H9 (cell line): ENCODE measurements at regions not wholly inside any gene's neighbourhood (a gene's known extent, or its start where the extent isn't known, plus 50 kb on each side); places are given as distances from the start of the nearest gene placed in this dataset.

Source experiments
- DNase-seq: peaks from one replicate; pipeline ENCODE4 v3.0.0-alpha.2; 2017
- H2AFZ ChIP-seq: one replicate; pipeline ENCODE4 v1.6.1; 2013; ENCODE audit warnings: mild to moderate bottlenecking, low read length, control low read depth, moderate library complexity
- H2AK5ac ChIP-seq: 2 replicates; pipeline ENCODE4 v1.6.1; 2013; ENCODE audit warnings: low read length, control low read depth, mixed read lengths; ENCODE audit not compliant: insufficient read length
- H2BK120ac ChIP-seq: one replicate; pipeline ENCODE4 v1.6.1; 2013; ENCODE audit warnings: low read depth, mild to moderate bottlenecking, low read length, control low read depth, inconsistent platforms; ENCODE audit not compliant: poor library complexity, severe bottlenecking
- H2BK12ac ChIP-seq: 2 replicates; pipeline ENCODE4 v1.6.1; 2013; ENCODE audit warnings: low read length, control low read depth, mixed read lengths, low read depth; ENCODE audit not compliant: insufficient read length
- H2BK15ac ChIP-seq: 2 replicates; pipeline ENCODE4 v1.6.1; 2013; ENCODE audit warnings: low read depth, low read length, control low read depth
- H2BK20ac ChIP-seq: one replicate; pipeline ENCODE4 v1.6.1; 2013; ENCODE audit warnings: low read depth, mild to moderate bottlenecking, low read length, control low read depth, inconsistent platforms; ENCODE audit not compliant: poor library complexity, severe bottlenecking
- H2BK5ac ChIP-seq: 2 replicates; pipeline ENCODE4 v1.6.1; 2013; ENCODE audit warnings: low read length, control low read depth, mixed read lengths; ENCODE audit not compliant: insufficient read length
- H3K14ac ChIP-seq: 2 replicates; pipeline ENCODE4 v1.6.1; 2013; ENCODE audit warnings: low read length, control low read depth; ENCODE audit not compliant: insufficient read depth
- H3K18ac ChIP-seq: 2 replicates; pipeline ENCODE4 v1.6.1; 2013; ENCODE audit warnings: low read depth, mild to moderate bottlenecking, mixed read lengths, low read length, control low read depth; ENCODE audit not compliant: insufficient read length
- H3K23ac ChIP-seq: 2 replicates; pipeline ENCODE4 v1.6.1; 2013; ENCODE audit warnings: low read length, control low read depth, mixed read lengths, low read depth; ENCODE audit not compliant: insufficient read length
- H3K23me2 ChIP-seq: 2 replicates; pipeline ENCODE4 v1.6.1; 2013; ENCODE audit warnings: low read depth, mild to moderate bottlenecking, mixed read lengths, low read length, control low read depth; ENCODE audit not compliant: insufficient read length, poor library complexity, severe bottlenecking
- H3K27ac ChIP-seq: 2 replicates; pipeline ENCODE4 v1.5.1; 2013; ENCODE audit warnings: low read length, control low read depth, mixed read lengths, low read depth; ENCODE audit not compliant: insufficient read length
- H3K27me3 ChIP-seq: 2 replicates; pipeline ENCODE4 v1.6.1; 2013; ENCODE audit warnings: low read length, control low read depth, inconsistent platforms; ENCODE audit not compliant: insufficient read depth
- H3K4ac ChIP-seq: 2 replicates; pipeline ENCODE4 v1.6.1; 2013; ENCODE audit warnings: low read depth, mild to moderate bottlenecking, control low read depth, inconsistent platforms, low read length, moderate library complexity
- H3K4me1 ChIP-seq: 2 replicates; pipeline ENCODE4 v1.6.1; 2013; ENCODE audit warnings: low read length, control low read depth, inconsistent platforms; ENCODE audit not compliant: insufficient read depth
- H3K4me2 ChIP-seq: 2 replicates; pipeline ENCODE4 v1.6.1; 2013; ENCODE audit warnings: low read length, control low read depth, mixed read lengths; ENCODE audit not compliant: insufficient read length, insufficient read depth
- H3K56ac ChIP-seq: 2 replicates; pipeline ENCODE4 v1.6.1; 2013; ENCODE audit warnings: low read depth, mild to moderate bottlenecking, mixed read lengths, low read length, control low read depth; ENCODE audit not compliant: insufficient read length
- H3K79me1 ChIP-seq: 2 replicates; pipeline ENCODE4 v1.6.1; 2013; ENCODE audit warnings: low read depth, mild to moderate bottlenecking, moderate library complexity, low read length, control low read depth, inconsistent platforms; ENCODE audit not compliant: insufficient read depth, poor library complexity, severe bottlenecking
- H3K79me2 ChIP-seq: 2 replicates; pipeline ENCODE4 v1.6.1; 2013; ENCODE audit warnings: low read length, control low read depth, inconsistent platforms; ENCODE audit not compliant: insufficient read depth
- H3K9ac ChIP-seq: 2 replicates; pipeline ENCODE4 v1.6.1; 2013; ENCODE audit warnings: low read length, control low read depth, mixed read lengths; ENCODE audit not compliant: insufficient read length; ENCODE audit errors: extremely low read depth
- H3K9me3 ChIP-seq: one replicate; pipeline ENCODE4 v1.6.1; 2013; ENCODE audit warnings: low read depth, low read length, inconsistent platforms; ENCODE audit not compliant: control insufficient read depth
- H3T11ph ChIP-seq: one replicate; pipeline ENCODE4 v1.6.1; 2013; ENCODE audit warnings: mild to moderate bottlenecking, low read length, control low read depth, inconsistent platforms
- H4K20me1 ChIP-seq: one replicate; pipeline ENCODE4 v1.6.1; 2013; ENCODE audit not compliant: control insufficient read depth, insufficient read length, insufficient read depth
- H4K5ac ChIP-seq: 2 replicates; pipeline ENCODE4 v1.6.1; 2013; ENCODE audit warnings: low read depth, mild to moderate bottlenecking, mixed read lengths, low read length, control low read depth; ENCODE audit not compliant: insufficient read length
- H4K8ac ChIP-seq: replicated peaks from 2 replicates; pipeline ENCODE4 v1.6.1; 2013; ENCODE audit warnings: low read length, control low read depth, mixed read lengths, low read depth; ENCODE audit not compliant: insufficient read length
- H4K91ac ChIP-seq: 2 replicates; pipeline ENCODE4 v1.6.1; 2013; ENCODE audit warnings: low read depth, mild to moderate bottlenecking, moderate library complexity, mixed read lengths, low read length, control low read depth; ENCODE audit not compliant: insufficient read length
- H3K27ac Mint-ChIP-seq, 3 experiments: 2 replicates in 2 of 3; 3 replicates in 1 of 3; pipeline ENCODE4 v1.8.0; 2020 to 2021; ENCODE audit warnings: mixed read lengths in 3 of 3, mild to moderate bottlenecking in 1 of 3, moderate library complexity in 1 of 3
- H3K27me3 Mint-ChIP-seq: 2 replicates; pipeline ENCODE4 v1.8.0; 2021; ENCODE audit warnings: low read depth, mild to moderate bottlenecking, moderate library complexity, mixed read lengths
- H3K36me3 Mint-ChIP-seq, 3 experiments: 2 replicates in 2 of 3; 3 replicates in 1 of 3; pipeline ENCODE4 v1.8.0; 2020 to 2021; ENCODE audit warnings: low read depth in 3 of 3, mixed read lengths in 3 of 3; ENCODE audit not compliant: insufficient read depth in 1 of 3
- H3K4me1 Mint-ChIP-seq, 2 experiments: 2 replicates each; pipeline ENCODE4 v1.8.0; 2020; ENCODE audit warnings: mixed read lengths in 2 of 2
- H3K4me3 Mint-ChIP-seq, 2 experiments: 2 replicates in 1 of 2; 3 replicates in 1 of 2; pipeline ENCODE4 v1.8.0; 2020 to 2021; ENCODE audit warnings: mild to moderate bottlenecking in 2 of 2, mixed read lengths in 2 of 2, moderate library complexity in 1 of 2
- H3K9me3 Mint-ChIP-seq, 2 experiments: 2 replicates in 1 of 2; 3 replicates in 1 of 2; pipeline ENCODE4 v1.8.0; 2020; ENCODE audit warnings: mild to moderate bottlenecking in 2 of 2, mixed read lengths in 2 of 2, moderate library complexity in 1 of 2
- WGBS: extraction: QIAGEN DNeasy Blood & Tissue Kit; methylation state at CpG from one replicate; pipeline ENCODE4 v1.1.7; 2013; ENCODE audit warnings: missing lambda C conversion rate, low lambda C conversion rate, mixed read lengths; ENCODE audit not compliant: insufficient read length; ENCODE audit errors: extremely low coverage; 5-methylcytosine and 5-hydroxymethylcytosine counted together
- TF ChIP-seq, protein P1 (sequence below): fragments of 200-600 bp; sonication (generic); conservative IDR thresholded peaks from 3 replicates; pipeline ENCODE4 v1.8.0; 2021; ENCODE audit warnings: antibody characterized with exemption, mild to moderate bottlenecking

DNA sequence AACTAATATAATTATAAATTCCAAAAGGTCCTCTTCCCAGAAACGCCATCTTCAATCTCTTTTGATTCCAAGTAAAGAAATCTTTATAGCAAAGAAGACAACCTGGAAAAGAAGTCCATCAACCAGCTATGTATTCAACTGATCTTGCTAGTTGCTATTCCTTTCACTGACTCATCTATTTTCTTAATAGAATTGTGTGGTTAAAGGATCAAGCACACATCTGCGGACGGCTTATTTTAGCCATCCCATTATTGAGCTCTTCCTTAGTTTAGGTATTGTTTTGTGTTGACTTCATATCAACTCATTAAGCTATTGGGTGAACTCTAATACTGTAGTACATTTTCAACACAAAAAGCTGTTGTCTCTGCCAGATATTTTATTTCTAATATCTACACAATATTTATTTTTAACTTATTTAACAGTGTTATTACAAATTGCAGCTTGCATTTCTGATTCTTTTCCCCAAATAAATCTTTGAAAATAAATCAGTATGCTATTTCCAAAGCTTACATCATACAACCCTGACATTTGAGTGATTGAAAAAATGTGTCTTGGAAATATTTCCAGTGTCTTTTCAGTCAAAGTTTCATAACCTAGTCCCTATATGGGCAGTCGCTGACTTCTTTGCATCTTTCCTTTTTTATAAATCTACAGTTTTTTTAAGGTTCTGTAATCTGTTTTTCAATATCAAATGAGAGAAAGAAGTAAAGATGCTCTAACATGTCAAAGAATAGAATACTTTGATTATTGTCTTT lies 158.8 kb upstream of the SPRY2 start:
- no peak overlapping the region for H3K4me3 Mint-ChIP-seq

More for the DNA sequence above, 158.8 kb upstream of the SPRY2 start:
- Histone ChIP-seq H3K79me2 (no peaks in the 10 kb centered on the region), H2BK20ac (no peak overlapping the region), H2BK12ac (no peak overlapping the region), H4K20me1 (no peaks in the 10 kb centered on the region), H2BK15ac (no peak overlapping the region), H3K27ac (no peak overlapping the region), H3K23ac (no peak overlapping the region), H2BK5ac (no peak overlapping the region), H4K91ac (no peak overlapping the region), H2AK5ac (no peak overlapping the region), H3K56ac (no peak overlapping the region), H4K5ac (no peak overlapping the region), H3K9me3 (no peaks in the 10 kb centered on the region), H4K8ac (no peak overlapping the region), H3K18ac (no peak overlapping the region), H3T11ph (no peak overlapping the region), H3K27me3 (no peaks in the 10 kb centered on the region), H3K4me2 (no peak overlapping the region), H3K79me1 (no peaks in the 10 kb centered on the region), H3K14ac (no peak overlapping the region), H3K4ac (no peak overlapping the region), H3K4me1 (no peaks in the 10 kb centered on the region), H2AFZ (no peak overlapping the region), H3K23me2 (no peaks in the 10 kb centered on the region), H2BK120ac (no peak overlapping the region), H3K9ac (no peak overlapping the region)
- no peaks in the 10 kb centered on the region for H3K27me3 Mint-ChIP-seq
- H3K27ac Mint-ChIP-seq = no peak overlapping the region
- no peaks in the 10 kb centered on the region for H3K4me1 Mint-ChIP-seq
- DNase-seq = no peak
- H3K36me3 Mint-ChIP-seq = 0 out of 7 replicates have a peak, but pooled peaks cover 0 to under 1% (median 0%) of the 10 kb centered on the region in 3 experiments
- no peaks in the 10 kb centered on the region for H3K9me3 Mint-ChIP-seq
- WGBS = no CpG with 5 or more reads among the region's 4 CpGs
- TF ChIP-seq, protein P1, sequence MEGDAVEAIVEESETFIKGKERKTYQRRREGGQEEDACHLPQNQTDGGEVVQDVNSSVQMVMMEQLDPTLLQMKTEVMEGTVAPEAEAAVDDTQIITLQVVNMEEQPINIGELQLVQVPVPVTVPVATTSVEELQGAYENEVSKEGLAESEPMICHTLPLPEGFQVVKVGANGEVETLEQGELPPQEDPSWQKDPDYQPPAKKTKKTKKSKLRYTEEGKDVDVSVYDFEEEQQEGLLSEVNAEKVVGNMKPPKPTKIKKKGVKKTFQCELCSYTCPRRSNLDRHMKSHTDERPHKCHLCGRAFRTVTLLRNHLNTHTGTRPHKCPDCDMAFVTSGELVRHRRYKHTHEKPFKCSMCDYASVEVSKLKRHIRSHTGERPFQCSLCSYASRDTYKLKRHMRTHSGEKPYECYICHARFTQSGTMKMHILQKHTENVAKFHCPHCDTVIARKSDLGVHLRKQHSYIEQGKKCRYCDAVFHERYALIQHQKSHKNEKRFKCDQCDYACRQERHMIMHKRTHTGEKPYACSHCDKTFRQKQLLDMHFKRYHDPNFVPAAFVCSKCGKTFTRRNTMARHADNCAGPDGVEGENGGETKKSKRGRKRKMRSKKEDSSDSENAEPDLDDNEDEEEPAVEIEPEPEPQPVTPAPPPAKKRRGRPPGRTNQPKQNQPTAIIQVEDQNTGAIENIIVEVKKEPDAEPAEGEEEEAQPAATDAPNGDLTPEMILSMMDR = no peak
